GM19455 (cell line): ENCODE measurements at regions not wholly inside any gene's neighbourhood (a gene's known extent, or its start where the extent isn't known, plus 50 kb on each side); places are given as distances from the start of the nearest gene placed in this dataset.

Experiments used
- ATAC-seq: cut with Tn5 transposase; IDR thresholded peaks from one replicate; pipeline ENCODE4 v1.9.1; 2021; ENCODE audit not compliant: unreplicated experiment

DNA sequence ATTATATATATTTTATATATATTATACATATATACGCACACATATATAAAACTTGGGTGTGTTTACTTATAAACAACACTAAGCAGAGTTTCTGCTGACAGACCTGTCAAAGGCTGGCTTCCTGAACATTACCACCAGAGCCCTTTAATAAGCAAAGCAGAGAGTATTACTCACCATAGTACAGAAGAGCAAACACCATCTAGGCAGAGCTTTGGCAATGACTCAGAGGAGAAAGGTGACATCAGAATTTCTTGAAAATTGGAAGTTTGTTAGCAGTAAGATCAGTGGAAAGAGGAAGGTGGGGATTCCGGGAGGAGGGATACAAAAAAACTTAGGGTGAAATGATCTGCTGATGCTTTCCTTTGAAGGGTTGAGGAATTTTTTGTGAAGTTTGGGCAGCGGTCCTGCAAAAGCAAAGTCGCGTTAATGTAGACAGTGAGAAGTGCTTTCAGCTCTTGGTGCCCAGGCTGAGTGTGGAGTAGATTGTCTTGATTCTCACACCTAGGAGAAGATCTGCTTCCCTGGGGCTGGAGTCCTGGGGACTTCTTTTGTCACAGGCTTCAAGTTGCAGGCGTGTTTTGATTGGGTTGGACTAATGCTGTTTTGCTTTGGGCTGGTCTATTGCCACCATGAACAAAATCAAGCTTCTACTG lies 109.6 kb upstream of the BACH2 start:
- no peak for ATAC-seq

DNA sequence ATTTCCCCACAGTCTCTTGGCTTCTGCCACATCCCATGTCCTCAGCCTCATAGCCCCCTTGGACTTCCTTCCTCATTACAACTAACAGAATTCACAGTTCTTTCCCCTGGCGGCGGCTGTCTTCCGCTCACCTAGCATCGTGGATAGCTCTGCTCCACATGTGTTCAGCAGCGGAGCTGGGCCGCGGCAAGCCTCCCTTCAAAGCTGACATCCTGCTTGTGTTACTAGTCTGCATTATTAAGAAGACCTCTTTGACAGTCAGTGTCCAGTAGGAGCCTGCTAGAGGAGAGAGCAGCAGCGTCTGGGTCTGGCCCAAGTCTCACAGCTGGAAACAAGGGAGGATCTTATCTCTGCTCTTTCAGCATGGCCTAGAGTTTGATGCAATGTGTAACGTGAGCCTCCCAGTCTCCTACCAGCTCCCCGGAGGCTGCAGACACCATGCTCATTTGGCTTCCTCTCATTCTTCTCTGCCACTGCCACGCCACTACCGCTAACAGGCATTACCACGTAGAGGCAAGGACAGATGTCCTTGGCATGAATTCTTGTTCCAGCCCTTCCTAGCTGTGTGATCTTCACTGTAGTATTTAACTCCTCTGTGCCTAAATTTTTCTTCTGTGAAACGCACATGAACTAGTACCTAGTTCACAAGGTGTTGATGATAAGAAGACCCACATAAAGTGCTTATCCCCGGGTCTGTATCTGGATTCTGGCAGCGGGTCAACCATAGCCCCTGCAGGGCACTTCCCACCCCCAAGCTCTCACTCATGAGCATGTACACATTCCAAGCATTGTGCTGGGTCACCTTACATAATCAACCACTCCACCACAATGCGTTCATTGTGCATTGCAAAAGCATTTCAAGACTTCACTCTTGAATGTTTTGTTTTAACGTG lies 107.1 kb upstream of the BACH2 start:
- no peak for ATAC-seq

DNA sequence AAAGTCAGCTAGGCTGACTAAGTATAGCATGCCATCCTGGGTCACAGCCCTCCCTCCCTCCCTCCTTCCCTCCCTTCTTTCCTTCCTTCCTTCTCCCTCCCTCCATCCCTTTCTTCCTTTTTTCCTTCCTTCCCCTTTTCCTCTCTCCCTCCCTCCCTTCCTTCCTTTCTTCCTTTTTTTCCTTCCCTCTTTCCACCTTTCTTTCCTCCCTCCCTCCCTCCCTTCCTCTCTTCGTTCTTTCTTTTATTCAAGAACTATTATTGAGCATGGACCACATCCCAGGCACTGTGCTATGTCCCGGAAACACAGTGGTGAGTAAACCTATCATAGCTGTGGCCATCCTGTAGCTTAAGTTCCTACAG lies 106.2 kb upstream of the BACH2 start:
- ATAC-seq: no peak

DNA sequence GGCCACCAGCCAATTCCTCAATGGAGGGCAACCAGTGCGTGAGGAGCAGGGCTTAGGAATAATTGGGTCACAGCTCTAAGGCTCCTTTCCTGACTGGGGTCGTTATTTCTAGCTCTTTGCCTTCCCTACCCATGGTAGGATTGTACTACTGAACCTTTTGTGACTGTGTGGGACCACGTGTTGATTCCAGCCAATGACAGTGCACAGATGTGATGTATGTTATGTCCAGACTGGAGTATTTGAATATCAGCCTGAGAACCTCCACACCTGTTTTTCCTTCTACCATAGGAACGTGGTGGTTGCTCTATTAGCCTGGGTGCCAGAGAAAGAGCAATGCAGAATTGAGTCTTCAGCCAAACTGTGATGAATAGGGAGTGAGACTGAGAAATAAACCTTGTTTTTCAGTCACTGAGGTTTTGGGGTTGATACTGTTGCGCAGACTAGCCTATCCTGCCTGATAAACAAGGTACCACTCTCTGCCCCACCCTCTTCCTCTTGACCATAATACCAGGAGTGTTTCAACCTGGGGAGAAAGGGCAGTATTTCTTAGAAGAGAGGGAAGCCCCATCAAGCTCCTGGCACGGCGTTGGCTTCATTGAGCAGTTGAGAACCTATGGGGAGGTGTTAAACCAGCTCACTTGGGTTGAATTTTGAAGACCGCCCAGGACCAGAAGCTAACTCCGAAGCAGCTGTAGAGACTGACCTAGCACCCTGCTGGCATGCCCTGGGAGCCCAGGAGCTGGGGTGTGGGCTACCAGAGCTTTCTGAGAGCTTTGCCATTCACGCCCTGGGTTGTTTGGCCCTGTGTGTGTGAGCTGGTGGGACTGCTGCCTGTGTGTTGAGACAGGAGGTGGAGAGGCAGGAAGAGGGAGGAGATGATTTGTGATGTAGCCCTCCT lies 105.5 kb upstream of the BACH2 start:
- no peak for ATAC-seq

DNA sequence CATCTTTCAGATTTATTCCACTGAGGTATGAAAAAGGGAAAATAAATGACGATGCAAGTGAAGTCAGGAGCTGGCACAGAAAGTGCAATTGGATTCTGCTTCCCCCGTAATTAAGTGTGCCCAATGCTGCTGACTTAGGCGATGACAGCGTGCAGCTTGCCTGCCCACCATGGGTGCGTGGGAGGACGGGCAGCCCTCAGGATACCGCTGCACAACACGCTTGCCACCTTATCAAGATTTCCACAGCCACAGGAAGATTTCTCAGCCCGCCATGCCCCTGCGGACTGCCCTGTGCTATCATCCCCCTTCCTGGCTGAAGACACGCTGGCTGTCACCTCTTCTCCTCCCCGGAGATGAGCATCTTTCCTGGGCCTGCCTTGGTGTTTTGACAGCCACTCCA lies 103.3 kb upstream of the BACH2 start:
- ATAC-seq: no peak

DNA sequence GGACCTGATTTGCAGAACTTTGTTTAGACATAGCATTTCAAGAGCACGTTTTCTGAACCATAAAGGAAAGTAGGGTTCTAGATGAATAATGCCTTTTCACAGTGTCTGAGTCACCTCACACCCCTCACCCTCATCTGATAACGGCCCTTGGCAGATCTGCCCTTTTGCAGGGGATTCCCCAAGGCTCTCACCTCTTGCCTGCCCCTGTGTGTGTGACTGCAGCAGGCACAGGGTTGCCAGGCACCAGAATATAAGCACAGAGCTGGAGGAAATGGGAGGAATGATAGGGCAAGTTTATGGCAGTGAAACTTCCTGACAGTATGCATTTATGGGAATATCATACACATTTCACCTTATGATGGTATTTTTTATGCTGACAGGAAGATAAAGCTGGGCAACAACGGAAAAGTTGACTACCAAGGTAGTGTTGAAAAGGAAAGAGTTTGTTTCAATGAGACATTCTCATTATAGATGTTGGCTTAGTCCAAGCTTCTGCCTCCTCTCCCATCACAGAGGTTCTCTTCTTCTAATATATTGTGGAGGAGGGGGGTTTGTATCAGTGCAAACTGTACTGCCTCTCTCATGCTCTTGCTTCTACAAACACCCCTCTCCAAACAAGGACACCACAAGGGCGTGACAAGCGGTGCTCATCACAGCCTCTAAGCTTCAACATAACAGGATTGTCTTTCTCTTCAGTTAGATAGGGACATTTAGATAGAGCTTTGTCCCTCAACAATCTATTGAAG lies 101.5 kb upstream of the BACH2 start:
- no peak for ATAC-seq

DNA sequence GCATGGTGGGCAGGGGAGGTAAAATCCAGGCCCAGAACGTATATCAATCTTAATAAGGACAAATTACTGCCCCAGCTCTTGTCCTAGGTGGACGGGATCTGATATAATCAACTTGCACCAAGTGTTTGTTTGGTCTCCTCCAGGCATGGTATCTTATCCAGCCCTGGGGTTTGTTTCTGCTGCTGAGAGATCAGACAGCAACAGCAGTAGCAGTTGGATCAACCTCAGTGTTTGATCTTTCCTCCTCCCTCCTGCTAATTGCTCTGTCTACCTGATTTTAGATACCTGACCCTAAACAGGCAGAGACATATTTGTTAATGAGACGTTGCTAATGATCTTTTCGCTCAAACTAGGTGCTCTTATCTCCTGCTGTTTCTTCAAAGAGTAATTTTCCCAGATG lies 100.4 kb upstream of the BACH2 start:
- ATAC-seq: no peak

DNA sequence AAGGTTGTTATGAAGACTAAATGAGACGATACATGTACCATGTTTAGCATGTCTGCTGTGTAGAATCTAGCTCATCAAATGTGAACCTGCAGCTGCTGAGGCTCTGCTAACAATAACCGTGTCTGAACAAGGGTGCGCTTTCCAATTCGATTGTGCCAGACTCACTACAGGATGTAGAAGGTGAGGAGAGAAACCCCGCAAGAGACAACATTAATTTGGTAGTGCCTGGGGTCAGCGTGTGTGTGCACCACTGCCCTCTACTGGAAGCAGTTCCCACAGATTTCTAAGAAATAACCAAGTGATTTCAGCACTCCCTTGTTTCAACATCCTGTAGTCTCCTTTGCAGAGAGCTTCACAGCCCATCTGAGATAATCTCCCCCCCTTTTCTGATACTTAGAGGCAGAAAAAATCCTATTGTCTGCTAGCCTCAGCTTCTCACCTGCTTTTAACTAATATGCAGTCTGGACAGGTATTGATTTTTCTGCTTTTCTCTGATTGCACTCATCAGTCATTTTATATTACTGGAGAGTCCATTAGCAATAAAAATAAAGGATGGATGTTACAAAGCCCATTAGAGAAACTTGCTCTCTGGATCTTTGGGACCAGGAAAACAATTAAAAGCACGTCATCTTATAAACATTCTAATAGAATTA lies 96.7 kb upstream of the BACH2 start:
- no peak for ATAC-seq

DNA sequence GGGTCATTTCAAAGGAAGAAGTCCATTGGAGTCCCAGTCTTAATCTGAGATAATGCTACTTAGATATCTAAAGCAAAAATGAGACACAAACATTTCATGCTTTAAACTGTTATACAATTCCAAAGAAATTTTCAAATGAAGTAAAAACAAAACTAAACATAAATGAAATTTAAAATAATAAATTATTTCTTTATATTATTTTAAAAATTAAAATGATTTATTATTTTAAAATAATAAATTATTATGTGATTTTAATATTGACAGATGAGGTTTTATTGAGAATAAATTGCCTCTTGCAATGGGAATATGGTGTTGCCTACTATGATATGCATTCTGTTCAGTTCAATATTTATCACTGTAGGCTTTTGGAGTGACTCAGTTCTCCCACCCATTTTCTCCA lies 93.7 kb upstream of the BACH2 start:
- no peak for ATAC-seq

DNA sequence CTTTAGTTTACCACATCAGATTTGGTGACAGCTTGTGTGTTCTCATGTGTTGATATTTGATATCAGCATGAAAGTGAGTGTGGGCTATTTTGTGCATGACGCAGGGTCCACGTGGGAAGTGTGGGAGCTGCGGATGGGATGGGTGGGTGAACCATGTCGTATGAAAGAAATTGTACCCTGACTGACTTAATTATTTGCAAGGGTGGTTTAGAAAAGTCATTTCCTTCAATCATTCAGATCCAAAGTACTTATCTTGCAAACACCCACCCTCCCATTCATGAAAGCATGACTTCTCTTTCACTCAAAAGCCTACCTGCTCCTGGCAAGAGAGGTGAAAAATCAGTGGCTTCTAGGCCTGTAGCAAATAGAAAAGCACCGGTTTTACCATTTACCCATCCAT lies 91.8 kb upstream of the BACH2 start:
- ATAC-seq: no peak

DNA sequence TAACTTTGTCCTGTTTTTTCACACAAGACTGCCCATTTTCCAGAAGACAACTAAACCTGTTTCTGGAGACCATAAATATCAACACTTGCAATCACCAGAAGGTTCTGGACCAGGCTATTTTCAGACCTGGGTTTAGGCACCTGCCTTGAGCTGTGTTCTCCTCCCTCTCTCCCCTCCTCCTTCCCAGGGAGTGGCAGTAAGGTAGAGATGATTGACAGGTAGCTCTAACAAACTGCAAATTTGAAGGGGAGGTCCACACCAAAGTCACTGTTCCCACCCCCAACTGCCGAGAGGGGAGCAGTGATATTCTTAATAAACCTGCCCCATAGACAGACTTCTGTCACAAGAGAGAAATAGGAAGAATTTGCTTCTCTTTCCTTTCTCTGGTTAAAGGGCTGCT lies 91.2 kb upstream of the BACH2 start:
- ATAC-seq: no peak

DNA sequence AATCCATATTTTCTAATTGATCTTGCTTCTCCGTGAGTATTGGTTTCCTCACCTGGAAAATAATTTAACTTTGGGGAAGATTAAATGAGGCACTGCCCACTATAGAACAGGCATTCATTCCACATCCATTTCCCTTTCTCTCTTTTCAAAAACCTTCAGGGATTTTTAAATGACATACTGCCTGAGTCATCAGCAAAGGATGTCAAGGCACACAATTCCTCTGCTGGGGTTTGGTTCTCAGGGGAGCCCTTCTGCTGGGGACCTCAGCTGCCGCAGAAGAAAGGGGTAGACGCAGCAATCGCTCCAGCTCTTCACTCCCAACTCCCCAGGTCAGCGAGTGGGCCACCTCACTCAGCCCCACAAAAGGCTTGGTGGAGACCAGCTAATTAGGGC lies 90.7 kb upstream of the BACH2 start:
- no peak for ATAC-seq

DNA sequence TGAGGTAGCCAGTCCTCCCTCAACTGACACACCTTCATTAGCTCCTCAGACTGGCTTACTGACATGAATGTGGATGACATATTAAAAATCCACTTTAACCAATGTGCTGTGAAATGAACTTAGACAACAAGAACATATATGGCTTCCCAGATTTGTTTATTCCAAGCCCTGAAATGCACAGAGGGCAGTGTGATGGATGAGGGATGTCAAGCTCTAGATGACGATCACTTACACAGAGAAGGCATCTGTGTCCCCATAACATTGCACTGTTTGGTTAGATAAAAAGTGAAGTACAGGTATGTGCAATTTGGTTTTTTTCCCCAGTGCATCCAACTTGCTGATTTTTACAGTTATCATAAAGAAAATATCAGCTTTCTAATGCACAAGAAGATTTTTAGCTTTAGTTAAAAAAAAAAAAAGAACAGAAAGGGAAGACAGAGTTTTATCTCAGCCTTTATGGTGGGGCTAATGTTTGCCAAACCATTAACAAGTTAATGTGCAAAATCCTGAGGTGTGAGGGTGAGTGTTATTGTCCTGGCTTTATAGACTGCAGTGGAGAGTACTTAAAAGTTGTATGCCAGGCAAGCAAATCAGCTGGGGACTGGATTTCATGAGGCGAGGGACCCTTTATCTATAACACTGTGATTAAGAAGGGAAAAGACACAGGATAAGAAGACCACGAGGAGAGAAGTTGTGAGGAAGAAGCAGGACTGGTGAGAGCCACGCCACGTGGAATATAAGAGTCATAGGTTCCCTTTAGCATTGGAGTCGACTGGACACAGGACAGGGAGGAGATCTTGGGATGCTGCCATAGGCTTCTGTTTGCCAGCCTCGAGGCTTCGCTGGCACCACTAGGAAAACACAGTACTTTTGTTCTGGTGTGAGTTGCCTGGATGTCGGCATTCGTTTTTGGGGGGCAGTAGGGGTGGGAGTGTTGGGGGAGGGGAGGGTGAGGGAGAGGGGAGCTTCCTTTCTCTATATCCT lies 90.0 kb upstream of the BACH2 start:
- ATAC-seq: no peak

DNA sequence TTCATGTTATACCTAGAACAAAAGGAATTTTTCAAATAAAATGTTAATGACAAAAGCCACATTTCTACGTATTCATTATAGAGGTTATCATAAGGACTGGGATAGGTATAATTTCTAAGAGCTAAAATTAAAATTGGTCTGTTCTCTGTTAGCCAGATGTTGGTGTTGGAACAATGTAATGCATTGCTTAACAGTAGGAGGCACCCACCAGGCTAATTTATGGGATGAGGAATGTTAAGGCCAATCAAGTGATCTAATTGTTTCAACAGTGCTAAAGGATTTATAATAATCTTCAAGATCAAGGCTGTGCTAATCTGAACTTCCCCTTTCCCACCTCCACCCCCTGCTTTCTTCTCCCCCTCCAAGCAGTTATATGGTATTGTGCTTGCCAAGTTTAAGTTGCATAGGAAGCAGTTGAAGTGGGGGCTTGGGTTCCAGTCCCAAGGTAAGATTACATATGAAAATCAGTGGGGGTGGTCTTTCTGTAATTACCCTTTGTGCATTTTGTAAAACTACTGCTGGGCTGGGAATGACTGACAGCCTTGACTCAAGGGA lies 89.2 kb upstream of the BACH2 start:
- ATAC-seq: no peak

DNA sequence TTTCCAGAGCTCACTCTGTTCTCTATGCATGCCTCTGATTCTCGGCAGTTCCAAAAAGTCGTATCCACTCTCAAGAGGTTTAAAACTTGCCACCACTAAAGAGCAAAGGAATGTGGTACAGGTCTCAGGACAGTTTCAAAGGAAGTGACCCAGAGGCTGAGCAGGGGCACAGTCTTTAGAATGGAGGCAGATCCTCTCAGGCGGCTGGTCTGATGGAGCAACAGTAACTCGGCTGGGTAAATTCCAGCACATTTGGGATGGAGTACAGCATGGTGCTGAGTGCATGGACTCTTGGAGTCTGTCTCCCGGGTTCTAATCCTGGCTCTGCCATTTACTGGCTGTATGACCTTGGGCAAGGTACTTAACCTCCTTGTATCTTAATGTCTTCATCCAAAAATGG lies 88.1 kb upstream of the BACH2 start:
- no peak for ATAC-seq

DNA sequence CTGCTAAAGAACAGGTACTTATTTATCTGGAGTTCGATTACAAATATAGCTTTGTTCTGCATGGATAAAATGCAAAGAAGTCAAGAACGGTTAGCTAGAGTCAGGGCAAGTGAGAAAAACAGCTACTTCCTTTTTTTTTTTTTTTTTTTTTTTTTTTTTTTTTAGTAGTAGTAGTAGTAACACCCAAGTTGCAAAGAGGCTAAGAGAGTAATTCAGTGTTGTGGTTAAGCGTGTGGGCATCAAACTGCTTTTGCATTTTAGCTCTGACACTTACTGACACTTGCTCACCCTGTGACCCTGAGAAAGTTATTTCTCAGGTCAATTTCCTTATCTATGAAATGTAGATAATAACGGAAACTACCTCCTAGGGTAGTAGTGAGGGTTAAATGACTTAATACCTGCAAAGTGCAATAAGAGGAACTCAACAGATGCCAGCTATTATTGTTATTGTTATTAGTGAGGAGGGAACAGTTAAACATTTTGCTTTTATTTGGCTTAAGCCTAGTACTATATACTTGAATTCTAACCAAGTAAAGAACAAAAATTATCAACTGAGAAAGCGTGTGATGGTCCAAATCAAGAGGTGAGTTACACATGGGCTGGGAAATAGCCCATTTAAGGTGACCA lies 86.7 kb upstream of the BACH2 start:
- no peak for ATAC-seq

DNA sequence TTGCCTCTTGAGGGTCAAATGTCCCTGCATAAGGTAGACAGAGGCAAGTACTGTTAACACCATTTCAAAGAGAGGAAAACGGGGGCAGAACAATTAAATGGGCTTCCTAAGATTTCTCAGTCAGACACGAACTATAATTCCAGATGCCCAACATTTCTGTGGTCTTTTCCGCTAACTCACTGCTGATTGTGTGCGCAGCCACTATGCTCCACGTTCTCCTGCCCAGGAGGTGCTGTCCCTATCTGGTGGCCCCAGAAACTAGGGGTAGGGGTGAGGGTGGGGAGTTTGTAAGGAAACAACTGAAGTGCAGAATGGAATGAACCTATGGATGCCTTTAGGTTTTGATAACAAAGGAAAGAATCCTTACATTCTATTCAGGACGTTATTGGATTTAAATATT lies 86.1 kb upstream of the BACH2 start:
- ATAC-seq: no peak

DNA sequence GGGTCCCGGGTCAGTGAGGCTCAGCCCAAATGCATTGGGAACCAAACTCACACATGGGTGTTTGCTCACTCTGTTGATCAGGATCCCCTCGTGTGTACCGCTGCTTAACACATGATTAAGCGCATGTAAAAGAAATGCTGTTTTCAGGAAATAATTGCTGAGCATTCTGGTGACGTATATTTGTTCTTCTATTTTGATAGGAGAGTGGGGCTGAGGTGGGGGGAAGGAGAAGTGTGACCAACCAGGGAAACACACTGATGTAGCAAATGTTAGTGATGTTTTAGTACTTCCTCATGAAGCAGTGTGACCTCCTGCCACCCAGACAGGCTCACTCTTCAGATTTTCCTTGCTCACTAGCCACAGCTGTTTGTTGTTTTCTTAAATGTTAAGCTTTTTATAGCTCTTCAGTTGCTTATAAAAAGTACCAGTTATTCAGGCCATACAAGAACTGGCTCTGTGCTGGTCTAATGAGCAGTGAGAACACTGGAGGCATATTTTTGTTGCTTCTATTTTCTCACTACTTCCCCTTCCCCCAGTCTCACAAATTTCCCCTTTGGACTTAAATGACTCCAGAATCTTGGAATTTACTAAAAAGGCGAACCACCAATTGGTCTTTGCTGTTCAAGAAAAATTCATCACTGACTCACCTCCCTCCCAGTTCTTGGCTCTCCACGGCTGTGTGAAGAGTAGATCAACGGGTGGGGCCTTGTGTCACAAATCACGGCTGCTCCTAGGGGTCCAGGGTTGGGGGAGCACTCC lies 79.2 kb upstream of the BACH2 start:
- ATAC-seq: no peak
